NCI-H1694 treated with DMSO at 0.1 percent for 48 hours (cell line): ENCODE measurements at regions not wholly inside any gene's neighbourhood (a gene's known extent, or its start where the extent isn't known, plus 50 kb on each side); places are given as distances from the start of the nearest gene placed in this dataset.

ENCODE experiments used
- DNase-seq: peaks from one replicate; lab custom pipeline; 2025; lab: John Stamatoyannopoulos, UW

- DNase-seq = no peak
Observed at GRCh38 chr5:164027738-164028137, 522.3 kb downstream of the MAT2B start.

- DNase-seq = no peak
Observed at GRCh38 chr5:164038128-164038783, 532.8 kb downstream of the MAT2B start.

DNA sequence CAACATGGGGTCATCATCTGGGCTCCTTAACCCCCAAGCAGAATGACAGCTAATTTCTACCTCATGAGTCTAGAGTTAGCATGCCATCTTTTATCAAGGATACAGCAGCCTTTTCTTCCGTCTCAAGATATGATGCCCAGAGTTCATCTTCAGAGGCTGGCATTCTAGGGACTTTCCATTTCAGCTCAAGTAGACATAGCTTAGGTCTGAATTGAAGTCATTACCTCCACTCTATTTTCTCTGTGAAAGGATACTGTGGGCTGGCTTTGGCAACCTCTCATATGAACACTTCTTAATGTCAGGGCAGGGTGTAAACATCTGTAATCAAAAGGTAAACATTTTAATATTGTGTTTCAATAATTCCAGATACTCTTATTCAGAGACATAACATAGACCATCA, 535.7 kb downstream of the MAT2B start:
- no peak for DNase-seq

GRCh38 chr5:164048359-164048926, 543.0 kb downstream of the MAT2B start:
- no peak for DNase-seq

GRCh38 chr5:164051745-164052144, 546.3 kb downstream of the MAT2B start:
- no peak for DNase-seq

DNA sequence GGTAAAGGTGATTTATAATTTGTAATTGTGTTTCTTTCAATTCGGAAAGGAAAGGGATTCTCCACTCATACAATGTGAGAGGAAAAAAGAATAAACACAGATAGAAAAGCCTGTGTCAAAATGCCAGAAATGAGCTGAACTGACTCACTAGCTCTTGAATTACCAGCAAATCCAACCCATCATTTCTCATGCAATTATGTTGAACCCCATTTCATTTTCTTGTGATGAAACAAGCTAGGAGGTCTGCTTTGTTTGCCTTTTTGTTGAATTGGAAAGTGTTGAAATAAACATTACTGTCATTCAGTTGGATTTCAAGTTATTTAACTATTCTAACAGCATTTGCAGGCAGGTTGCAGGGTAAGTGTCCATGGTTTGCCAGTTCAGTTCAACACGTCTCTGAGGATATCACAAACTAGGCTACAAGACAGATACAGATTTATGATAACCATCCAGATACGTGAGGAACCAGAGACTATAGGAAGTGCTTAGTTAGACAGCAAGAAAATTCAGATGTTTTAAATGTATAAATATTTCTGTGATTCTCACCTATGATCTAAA, 547.2 kb downstream of the MAT2B start:
- no peak for DNase-seq

GRCh38 chr5:164053123-164053522, 547.7 kb downstream of the MAT2B start:
- DNase-seq = no peak

DNA sequence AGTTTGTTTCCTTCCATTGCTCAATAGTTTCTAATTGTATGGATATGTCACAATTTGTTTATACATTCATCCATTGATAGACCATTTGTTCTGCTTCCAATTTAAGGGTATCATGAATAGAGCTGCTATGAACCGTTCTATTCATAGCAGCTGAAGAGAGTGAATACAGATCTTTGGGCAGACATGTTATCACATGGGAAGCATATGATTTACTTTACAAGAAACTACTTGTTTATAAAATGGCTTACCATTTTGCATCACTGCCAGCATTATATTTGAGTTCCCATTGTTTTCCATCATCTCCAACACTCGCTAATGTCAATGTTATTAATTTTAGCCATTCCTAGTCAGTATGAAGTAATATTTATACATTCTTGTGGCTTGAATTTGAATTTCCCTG, 549.0 kb downstream of the MAT2B start:
- no peak for DNase-seq

GRCh38 chr5:164057121-164057520, 551.7 kb downstream of the MAT2B start:
- no peak for DNase-seq

DNA sequence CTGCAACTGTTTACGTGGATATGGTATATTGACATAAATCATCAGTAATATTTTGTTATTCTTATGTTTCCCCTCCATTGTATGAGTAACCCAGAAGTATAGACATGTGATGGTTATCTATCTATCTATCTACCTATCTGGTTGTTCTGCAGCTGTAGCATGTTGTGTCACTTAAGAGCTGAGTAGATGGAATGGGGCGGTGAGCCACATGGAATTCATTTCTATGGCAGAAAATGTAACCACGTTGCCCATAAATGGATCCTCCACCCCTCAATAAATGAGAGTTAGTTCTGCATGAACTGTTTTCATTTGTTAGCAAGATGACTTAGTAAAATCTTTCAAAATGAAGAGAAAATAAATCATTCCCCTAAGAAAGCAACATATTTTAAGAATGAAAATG, 553.2 kb downstream of the MAT2B start:
- no peak for DNase-seq

- no peak for DNase-seq
Observed at GRCh38 chr5:164059471-164059870, 554.1 kb downstream of the MAT2B start.

DNA sequence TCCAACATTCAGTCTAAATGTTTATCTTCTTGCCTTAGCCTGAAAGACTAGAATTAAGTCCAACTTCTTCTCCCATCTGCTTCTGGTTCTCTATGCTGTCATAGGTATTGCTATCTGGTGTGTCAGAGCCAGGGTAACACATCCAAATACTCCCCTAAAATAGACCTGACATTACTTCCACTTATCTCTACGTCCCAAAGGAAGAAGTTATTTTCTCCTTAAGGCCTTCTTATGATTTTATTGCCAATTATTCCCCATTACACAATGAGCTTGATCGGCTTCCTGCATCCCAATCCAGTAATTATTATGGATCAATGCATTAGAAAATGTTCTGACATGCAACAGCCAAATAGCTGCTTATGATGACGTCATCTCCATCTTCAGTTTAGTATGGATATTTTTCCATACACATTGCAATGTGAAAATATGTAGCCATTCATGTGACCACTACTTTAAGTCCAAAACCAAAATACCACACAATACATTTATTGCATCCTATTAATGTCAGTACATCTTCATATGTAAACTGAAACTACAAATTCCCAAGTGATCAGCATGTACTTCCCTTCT, 555.5 kb downstream of the MAT2B start:
- no peak for DNase-seq

- DNase-seq = no peak
Observed at GRCh38 chr5:164062304-164062703, 556.9 kb downstream of the MAT2B start.

DNA sequence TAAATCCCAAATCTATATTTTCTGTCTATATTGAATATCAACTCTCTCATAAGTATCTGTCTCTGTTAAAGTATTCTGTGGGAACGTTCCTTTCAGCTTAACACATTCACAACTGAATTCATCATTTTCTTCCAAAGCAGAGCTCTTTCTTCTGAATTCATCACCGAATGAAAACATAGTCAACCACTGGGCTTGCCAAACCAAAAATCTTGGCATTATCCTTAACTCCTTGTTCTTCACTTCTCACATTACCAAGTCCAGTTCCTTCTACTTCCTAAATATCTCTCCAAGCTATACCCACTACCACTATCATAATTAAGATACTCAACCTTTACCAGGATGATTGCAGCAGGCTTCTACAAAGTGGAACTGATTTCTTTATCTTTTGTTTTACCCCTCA, 559.8 kb downstream of the MAT2B start:
- DNase-seq = no peak

DNA sequence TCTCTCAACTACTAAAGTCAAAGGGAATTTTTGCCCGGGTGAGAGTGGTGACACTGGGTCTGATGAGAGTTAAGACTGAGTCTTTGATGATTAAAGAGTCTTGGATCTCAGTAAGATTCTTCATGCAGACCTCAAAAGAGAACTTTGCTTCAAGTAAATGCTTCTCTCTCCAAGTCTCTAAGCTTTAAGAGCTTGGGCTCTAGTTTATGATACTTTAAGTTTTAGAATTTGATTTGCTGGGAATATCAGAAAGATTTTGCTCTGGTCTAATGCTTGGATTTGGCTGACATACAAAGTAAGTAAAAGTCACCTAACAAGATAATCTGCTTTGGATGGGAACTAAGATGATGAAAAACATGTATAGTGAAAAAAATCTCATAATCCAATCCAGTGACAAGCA, 566.3 kb downstream of the MAT2B start:
- no peak for DNase-seq

- DNase-seq = no peak
Observed at GRCh38 chr5:164073081-164073480, 567.7 kb downstream of the MAT2B start.

DNA sequence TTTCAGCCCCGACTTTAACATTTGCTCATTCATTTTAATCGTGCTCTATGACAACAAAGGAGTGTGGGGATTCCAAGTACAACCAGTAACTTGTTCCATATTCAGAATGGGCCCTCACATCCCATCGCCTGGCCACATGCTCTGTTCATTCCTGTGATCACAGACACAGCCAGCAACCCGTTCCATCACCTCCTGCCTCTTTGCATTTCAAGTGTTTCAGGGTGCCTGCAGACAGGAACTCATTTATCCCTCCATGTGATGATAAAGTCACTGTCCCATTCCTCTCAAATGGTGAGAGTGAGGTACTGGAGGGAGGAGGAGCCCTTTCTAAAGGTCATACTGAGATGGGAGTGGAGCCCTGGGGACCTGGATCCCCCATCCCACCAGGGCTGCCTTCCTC, 571.1 kb downstream of the MAT2B start:
- DNase-seq = no peak

- DNase-seq = no peak
Observed at GRCh38 chr5:164090358-164090757, 584.9 kb downstream of the MAT2B start.

DNA sequence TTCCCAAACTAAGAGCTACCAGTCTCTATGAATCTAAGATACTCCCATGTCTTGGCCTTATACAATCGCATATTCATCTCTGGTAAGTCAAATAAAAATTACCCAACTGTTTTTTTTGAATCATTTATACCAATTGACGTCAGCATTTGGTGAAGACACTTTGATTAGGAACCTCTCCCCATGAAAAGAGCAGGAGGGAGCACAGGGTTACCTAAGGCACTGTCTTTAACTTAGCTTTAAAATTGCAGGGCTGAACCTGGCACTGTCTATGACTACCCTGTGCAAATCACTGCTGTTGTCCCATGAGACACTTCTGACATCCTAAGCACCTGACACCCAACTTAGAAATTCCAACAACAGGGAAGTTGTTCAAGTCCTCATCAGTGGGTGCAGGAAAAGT, 586.4 kb downstream of the MAT2B start:
- DNase-seq = no peak

- no peak for DNase-seq
Observed at GRCh38 chr5:164094291-164094690, 588.9 kb downstream of the MAT2B start.

DNA sequence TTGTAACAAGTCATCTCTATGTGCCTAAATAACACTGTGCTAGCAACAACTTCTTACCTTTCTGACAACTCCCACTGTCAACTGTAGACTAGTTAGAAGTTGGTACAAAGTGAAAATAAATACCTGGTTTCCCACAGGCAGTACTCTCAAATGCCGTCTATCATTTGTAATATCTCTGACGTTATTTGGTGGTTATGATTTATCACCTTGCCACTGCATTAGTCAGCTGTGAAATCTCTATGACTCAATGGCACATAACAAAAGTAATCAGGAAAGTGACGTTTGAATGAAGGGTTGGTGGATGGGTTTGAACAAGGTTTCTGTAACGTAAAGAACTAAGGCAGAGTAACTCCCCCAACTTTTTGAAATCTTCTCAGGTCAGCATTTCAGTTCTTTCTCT, 592.3 kb downstream of the MAT2B start:
- DNase-seq = no peak

- no peak for DNase-seq
Observed at GRCh38 chr5:164098531-164098930, 593.1 kb downstream of the MAT2B start.

- DNase-seq = no peak
Observed at GRCh38 chr5:164098979-164099378, 593.6 kb downstream of the MAT2B start.

- DNase-seq = no peak
Observed at GRCh38 chr5:164115420-164115819, 610.0 kb downstream of the MAT2B start.
